Right forelimb (tissue), 1 donor: ENCODE measurements at regions not wholly inside any gene's neighbourhood (a gene's known extent, or its start where the extent isn't known, plus 50 kb on each side); places are given as distances from the start of the nearest gene placed in this dataset.

Experiments used
- DNase-seq: peaks from one replicate; pipeline ENCODE4 v3.0.0-alpha.2; 2018

- DNase-seq: no peak
Observed at GRCh38 chr9:129504404-129504803, 116.5 kb downstream of the C9orf50 start.

- DNase-seq: no peak
Observed at GRCh38 chr9:129501771-129502319, 119.1 kb downstream of the C9orf50 start.

GRCh38 chr9:129500863-129501770 is 119.8 kb downstream of the C9orf50 start:
- DNase-seq: no peak

GRCh38 chr9:129500161-129500862 is 120.6 kb downstream of the C9orf50 start:
- DNase-seq: peak; percentile 85

GRCh38 chr9:129498451-129499384 is 122.2 kb downstream of the C9orf50 start:
- no peak for DNase-seq

GRCh38 chr9:129497813-129498450 is 123.0 kb downstream of the C9orf50 start:
- no peak for DNase-seq

GRCh38 chr9:129497005-129497812 is 123.7 kb downstream of the C9orf50 start:
- no peak for DNase-seq

- peak; percentile 96 for DNase-seq
Observed at GRCh38 chr9:129496473-129497004, 124.4 kb downstream of the C9orf50 start.

- peak; percentile 93 for DNase-seq
Observed at GRCh38 chr9:129495620-129496472, 125.1 kb downstream of the C9orf50 start.

GRCh38 chr9:129494113-129494789 is 126.7 kb downstream of the C9orf50 start:
- no peak for DNase-seq

GRCh38 chr9:129493706-129494047 is 127.2 kb downstream of the C9orf50 start:
- no peak for DNase-seq

GRCh38 chr9:129493002-129493705 is 127.7 kb downstream of the C9orf50 start:
- DNase-seq: no peak

- no peak for DNase-seq
Observed at GRCh38 chr9:129491487-129491855, 129.4 kb downstream of the C9orf50 start.

GRCh38 chr9:129490583-129491486 is 130.1 kb downstream of the C9orf50 start:
- no peak for DNase-seq

GRCh38 chr9:129489838-129490582 is 130.9 kb downstream of the C9orf50 start:
- peak; percentile 69 for DNase-seq

- DNase-seq: no peak
Observed at GRCh38 chr9:129487658-129488483, 133.0 kb downstream of the C9orf50 start.
